ENCODE measurements at regions not wholly inside any gene's neighbourhood (a gene's known extent, or its start where the extent isn't known, plus 50 kb on each side); places are given as distances from the start of the nearest gene placed in this dataset.
"Not testable (repeated sequence)": the region's sequence is repeated elsewhere in the genome, so short reads cannot be mapped to it uniquely, and the experiment has no call there.

DNA sequence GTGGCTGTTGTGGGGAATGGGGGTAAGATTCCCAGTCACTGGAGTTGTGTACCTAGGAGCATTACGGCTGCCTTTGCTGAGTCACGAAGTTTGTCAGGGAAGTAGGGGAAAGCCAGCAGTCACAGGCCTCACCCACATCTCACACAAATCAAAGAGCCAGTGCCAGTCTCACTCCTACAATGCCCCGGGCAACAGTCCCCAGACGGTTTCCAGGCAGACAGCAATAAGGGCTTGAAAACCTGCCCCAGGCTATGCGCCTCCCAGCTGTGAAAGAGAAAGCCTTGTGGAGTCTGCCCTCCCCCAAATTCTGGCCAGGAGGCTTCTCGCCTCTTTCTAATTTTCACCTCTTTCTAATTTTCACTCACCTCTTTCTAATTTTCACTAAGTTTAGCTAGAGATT, 142.3 kb upstream of the EDNRB start:
- DNase-seq = no peak

- not testable (repeated sequence) for DNase-seq
These were observed 138.2 kb upstream of the EDNRB start for GRCh38 chr13:78056865-78057264.

DNA sequence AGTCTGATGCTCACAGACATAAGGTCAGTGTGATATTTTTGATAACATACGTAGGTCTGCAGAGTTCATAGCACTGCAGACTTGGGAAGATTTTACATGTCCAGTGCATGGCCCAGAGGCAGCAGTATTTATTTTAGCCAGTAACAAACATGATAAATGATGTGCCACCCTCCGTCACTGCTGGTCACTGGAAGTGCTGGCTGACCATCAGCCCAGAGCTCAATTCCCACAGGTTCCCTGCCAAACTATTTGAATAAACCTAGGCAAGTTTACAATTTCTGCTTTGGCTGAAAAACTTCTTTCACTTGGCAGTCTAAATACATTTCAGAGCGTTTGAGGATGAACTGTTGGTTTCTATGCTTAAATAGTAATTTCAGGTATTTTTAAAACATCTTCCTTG, 135.5 kb upstream of the EDNRB start:
- DNase-seq = no peak

- DNase-seq = no peak
These were observed 128.5 kb upstream of the EDNRB start for GRCh38 chr13:78047151-78047550.

DNA sequence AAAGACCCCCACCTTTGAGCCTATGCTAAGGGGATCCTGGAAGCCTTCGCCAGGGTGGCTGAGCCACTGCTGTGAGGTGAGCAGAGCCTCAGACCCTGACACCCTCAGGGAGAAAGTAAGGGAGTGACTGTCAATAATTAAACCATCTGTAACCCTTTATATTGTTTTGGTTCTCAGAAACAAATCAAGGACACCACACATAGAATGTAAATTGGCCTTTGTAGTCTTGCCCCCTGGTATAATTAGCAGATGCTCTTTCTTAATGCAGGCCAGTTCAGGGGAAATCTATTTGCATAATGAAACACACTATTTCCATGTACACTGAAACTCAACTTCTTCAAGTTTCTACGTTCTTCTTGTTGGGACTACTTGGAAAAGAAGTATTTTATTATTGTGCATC, 127.7 kb upstream of the EDNRB start:
- no peak for DNase-seq

GRCh38 chr13:78045916-78046315, 127.3 kb upstream of the EDNRB start:
- DNase-seq = no peak

DNA sequence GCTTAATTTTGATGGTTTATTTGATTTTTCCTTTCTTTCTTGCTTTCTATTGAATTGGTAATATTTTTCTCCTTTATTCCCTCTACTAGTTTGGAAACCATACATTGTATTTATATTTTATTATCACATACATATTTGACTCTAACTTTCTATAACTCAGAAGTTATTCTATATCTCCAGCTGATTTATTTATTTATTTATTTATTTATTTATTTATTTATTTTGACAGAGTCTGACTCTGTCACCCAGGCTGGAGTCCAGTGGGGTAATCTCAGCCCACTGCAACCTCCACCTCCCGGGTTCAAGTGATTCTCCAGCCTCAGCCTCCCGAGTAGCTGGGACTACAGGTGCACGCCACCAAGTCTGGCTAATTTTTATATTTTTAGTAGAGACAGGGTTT, 122.7 kb upstream of the EDNRB start:
- DNase-seq = not testable (repeated sequence)

- DNase-seq = no peak
These were observed 121.7 kb upstream of the EDNRB start for GRCh38 chr13:78040205-78040830.

DNA sequence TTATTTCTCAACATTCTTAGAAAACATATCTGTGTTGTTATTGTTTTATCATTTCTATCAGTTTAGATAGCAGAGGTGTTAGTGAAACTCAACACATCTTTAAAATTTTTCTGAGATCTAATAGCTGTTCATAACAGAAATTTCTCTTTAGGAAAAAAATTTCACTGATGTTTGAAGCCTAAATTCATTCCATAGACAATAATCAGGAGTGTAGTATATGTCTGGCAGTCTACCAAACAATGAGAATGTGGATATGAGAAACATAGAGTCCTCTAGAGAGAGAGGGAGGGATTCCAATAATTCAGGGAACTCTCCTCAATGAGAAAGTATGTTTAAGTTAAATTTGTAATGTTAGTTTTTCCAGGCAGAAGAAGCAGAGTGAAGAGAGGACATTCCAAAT, 118.2 kb upstream of the EDNRB start:
- no peak for DNase-seq

DNA sequence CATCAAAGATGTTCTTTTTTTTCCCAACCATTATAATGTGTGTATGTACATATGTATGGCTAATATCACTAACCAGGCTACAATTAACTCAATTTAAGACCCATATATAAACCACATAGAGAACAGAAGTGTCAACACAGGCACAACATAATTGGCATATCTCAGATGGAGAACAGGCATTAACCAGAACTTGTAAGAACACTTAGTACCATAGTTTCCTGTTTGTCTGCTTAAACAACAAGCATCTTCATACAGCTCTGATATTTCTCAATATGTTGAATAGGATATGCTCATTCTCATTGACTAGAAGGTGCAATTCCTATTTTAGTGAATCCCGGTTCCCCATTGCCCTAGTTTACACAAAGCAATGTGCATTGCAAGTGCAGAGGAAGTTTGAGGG, 116.9 kb upstream of the EDNRB start:
- DNase-seq = no peak

GRCh38 chr13:78033509-78033908, 114.9 kb upstream of the EDNRB start:
- no peak for DNase-seq

GRCh38 chr13:78032132-78032531, 113.5 kb upstream of the EDNRB start:
- DNase-seq = no peak

- no peak for DNase-seq
These were observed 111.8 kb upstream of the EDNRB start for GRCh38 chr13:78030341-78030896.

GRCh38 chr13:78029901-78030300, 111.3 kb upstream of the EDNRB start:
- no peak for DNase-seq

GRCh38 chr13:78028960-78029359, 110.3 kb upstream of the EDNRB start:
- DNase-seq = no peak

DNA sequence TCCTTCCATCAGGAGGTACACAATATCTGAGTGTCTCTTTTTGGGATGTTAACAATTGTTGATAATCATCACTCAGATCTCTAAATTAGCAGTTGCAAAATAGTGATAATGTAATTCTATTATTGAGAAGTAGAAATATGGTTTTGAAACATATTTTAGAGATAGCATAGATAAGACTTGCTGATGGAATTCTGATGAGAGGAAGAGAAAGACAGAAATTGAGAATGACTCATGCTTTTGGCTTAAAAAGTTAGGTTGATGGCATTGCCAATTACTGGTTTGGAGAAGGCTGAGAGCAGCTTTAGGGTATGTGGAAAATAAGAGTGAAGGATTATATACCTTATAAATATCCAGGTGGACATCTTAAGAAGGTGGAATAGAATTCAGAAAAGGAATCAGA, 106.4 kb upstream of the EDNRB start:
- DNase-seq = no peak

- DNase-seq = peak; percentile 15 to 68
These were observed 103.7 kb upstream of the EDNRB start for GRCh38 chr13:78022164-78022877.

- peak in 1 of 2 experiments; percentile 16 for DNase-seq
These were observed 102.2 kb upstream of the EDNRB start for GRCh38 chr13:78020861-78021260.

- no peak for DNase-seq
These were observed 97.2 kb upstream of the EDNRB start for GRCh38 chr13:78015782-78016181.

DNA sequence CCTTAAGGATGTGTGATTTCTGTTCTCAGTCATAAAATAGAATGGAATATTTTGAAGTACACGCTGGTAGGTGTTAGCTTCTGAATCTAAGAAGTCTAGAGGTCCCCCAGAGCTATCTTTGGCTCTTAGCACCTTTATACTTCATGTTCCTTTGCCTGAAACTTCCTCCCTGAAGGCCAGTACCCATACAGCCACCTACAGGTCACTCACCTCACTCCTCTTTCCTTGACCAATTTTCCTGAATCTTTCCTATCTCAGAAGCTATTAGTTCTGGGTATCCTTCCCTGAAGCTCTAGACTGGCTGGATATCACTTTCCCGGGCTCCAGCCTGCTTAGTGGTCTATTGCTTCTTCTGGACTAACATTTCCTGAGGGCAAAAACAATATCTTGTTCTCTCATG, 93.4 kb upstream of the EDNRB start:
- DNase-seq = no peak

- DNase-seq = no peak
These were observed 86.2 kb upstream of the EDNRB start for GRCh38 chr13:78004821-78005220.

- no peak for DNase-seq
These were observed 81.1 kb upstream of the EDNRB start for GRCh38 chr13:77999746-78000145.

DNA sequence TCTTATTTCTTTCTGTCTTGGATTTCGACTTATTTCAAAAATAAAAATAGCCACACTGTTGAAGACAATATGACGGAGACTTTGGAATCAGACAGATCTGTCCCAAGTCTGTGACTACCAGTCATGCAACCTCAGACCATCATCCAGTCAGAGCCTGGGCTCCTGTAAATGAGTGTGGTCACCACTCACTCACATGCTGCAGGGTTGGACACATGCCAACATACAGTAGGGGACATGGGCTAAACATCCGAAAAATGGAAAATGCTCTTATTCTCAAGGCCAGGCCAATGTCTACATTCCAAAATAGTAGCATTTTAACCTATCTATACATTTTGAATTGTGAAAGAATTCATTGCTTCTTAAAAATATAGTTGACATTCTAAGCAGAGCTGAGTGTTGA, 75.5 kb upstream of the EDNRB start:
- DNase-seq = no peak

DNA sequence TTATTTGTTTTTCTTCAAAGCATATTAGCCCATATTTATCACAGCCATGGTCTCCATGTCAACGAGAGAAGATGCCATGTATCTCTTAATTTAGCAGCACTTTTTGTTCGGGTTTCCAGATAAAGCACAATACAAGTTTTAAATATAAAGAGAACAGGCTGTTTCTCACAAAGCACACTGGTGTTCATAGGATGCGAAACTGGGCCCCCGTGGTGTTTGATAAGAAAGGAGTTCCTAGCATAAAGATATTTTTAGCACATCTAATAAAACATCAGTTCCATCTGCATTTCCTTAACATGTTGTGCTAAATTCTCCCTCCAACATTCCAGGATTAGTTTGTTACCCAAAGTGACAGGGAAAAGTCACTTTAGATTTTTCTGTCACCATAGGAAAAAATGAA, 72.4 kb upstream of the EDNRB start:
- DNase-seq = no peak

- DNase-seq = no peak
These were observed 70.7 kb upstream of the EDNRB start for GRCh38 chr13:77989281-77989680.
